Naive thymus-derived CD4-positive, alpha-beta T cell (primary cell): ENCODE measurements at regions not wholly inside any gene's neighbourhood (a gene's known extent, or its start where the extent isn't known, plus 50 kb on each side); places are given as distances from the start of the nearest gene placed in this dataset.

Source experiments
- ATAC-seq: fragments of 150-1000 bp; cut with Tn5 transposase; 2 replicates; pipeline ENCODE4 v1.10.0; 2021; ENCODE audit warnings: mild to moderate bottlenecking, moderate library complexity
- CTCF ChIA-PET: fragments of 350-600 bp; sonication (Branson Sonifier 250); formaldehyde crosslinking; loops from one replicate; lab custom pipeline; 2021; ENCODE audit warnings: antibody characterized with exemption; lab: Charles Lee
- POLR2A ChIA-PET: fragments of 350-600 bp; sonication (Branson Sonifier 250); formaldehyde crosslinking; loops from one replicate; lab custom pipeline; 2021; ENCODE audit warnings: antibody characterized with exemption, inconsistent platforms; lab: Charles Lee
- DNase-seq, 9 donors: peaks; one replicate each; pipeline versions ENCODE4 v3.0.0 to v3.0.0-alpha.2; 2020 to 2022; ENCODE audit warnings: mixed read lengths in 1 of 9
- H3K27ac ChIP-seq: one replicate; pipeline ENCODE4 v1.7.0; 2013; ENCODE audit warnings: mild to moderate bottlenecking, low read depth, low read length, moderate library complexity
- H3K27me3 ChIP-seq, 2 donors: one replicate each; pipeline ENCODE4 v1.7.0; 2013; ENCODE audit warnings: low read length in 2 of 2, mild to moderate bottlenecking in 2 of 2, moderate library complexity in 2 of 2; ENCODE audit not compliant: control insufficient read depth in 2 of 2, insufficient read depth in 2 of 2
- H3K36me3 ChIP-seq, 3 experiments: 1 replicate in 2 of 3; 2 replicates in 1 of 3; pipeline ENCODE4 v1.7.0; 2013; ENCODE audit warnings: low read length in 3 of 3, mild to moderate bottlenecking in 3 of 3, moderate library complexity in 1 of 3; ENCODE audit not compliant: insufficient read depth in 3 of 3, control insufficient read depth in 2 of 3
- H3K4me1 ChIP-seq, 2 donors: one replicate each; pipeline ENCODE4 v1.7.0; 2013; ENCODE audit warnings: low read length in 2 of 2, mild to moderate bottlenecking in 2 of 2, moderate library complexity in 1 of 2; ENCODE audit not compliant: control insufficient read depth in 2 of 2, insufficient read depth in 2 of 2
- H3K4me3 ChIP-seq: 2 replicates; pipeline ENCODE4 v1.7.0; 2013; ENCODE audit warnings: mild to moderate bottlenecking, low read length
- H3K9me3 ChIP-seq, 3 experiments: 1 replicate in 2 of 3; 2 replicates in 1 of 3; pipeline ENCODE4 v1.7.0; 2013; ENCODE audit warnings: low read length in 3 of 3; ENCODE audit not compliant: control insufficient read depth in 2 of 3
- H3K27ac Mint-ChIP-seq, 9 donors: one replicate each; pipeline ENCODE4 v1.8.0; 2020 to 2022; ENCODE audit warnings: mixed read lengths in 9 of 9, mild to moderate bottlenecking in 8 of 9, moderate library complexity in 5 of 9, inconsistent platforms in 2 of 9
- H3K27me3 Mint-ChIP-seq, 5 donors: one replicate each; pipeline ENCODE4 v1.8.0; 2021 to 2022; ENCODE audit warnings: mixed read lengths in 5 of 5, mild to moderate bottlenecking in 1 of 5
- H3K36me3 Mint-ChIP-seq, 5 donors: one replicate each; pipeline ENCODE4 v1.8.0; 2020 to 2022; ENCODE audit warnings: mixed read lengths in 5 of 5, mild to moderate bottlenecking in 3 of 5, inconsistent platforms in 1 of 5
- H3K4me1 Mint-ChIP-seq, 7 donors: one replicate each; pipeline ENCODE4 v1.8.0; 2020 to 2022; ENCODE audit warnings: mixed read lengths in 7 of 7, mild to moderate bottlenecking in 3 of 7, inconsistent platforms in 1 of 7
- H3K4me3 Mint-ChIP-seq, 10 donors: one replicate each; pipeline ENCODE4 v1.8.0; 2020 to 2022; ENCODE audit warnings: mild to moderate bottlenecking in 10 of 10, mixed read lengths in 10 of 10, moderate library complexity in 6 of 10, inconsistent platforms in 2 of 10
- H3K9me3 Mint-ChIP-seq, 11 donors: one replicate each; pipeline ENCODE4 v1.8.0; 2020 to 2022; ENCODE audit warnings: mixed read lengths in 11 of 11, mild to moderate bottlenecking in 4 of 11, inconsistent platforms in 1 of 11, moderate library complexity in 1 of 11
- intact Hi-C, 2 donors: fragments of 100-400 bp; cut with micrococcal nuclease; formaldehyde crosslinking; loops; one replicate each; pipeline ENCODE4 v1.15.1; 2023

DNA sequence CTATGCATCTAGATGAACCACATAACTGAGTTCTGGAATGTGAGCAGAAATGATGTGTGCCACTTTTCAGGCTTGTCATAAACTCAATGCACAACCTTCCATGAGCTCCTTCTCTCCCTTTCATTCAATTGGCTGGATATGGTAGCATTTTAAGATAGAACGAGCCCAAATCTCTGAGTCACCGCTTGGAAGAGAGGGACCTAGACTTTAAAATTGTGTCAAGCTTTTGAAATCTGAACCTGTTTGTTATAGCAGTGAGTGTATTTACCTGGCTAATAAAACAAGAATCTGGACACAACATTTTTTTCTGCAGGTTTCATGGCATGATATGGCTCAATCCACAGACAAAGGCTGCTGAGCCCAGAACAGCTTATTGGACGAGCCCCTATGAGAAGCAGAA lies 297.8 kb upstream of the SPRED2 start:
- no peak for DNase-seq
- Histone ChIP-seq H3K4me3 (no peak overlapping the region), H3K4me1 (no peaks in the 10 kb centered on the region), H3K9me3 (no peaks in the 10 kb centered on the region), H3K27me3 (no peaks in the 10 kb centered on the region), H3K36me3 (no peaks in the 10 kb centered on the region), H3K27ac (no peak overlapping the region)
- intact Hi-C loops = no loop called here
- ChIA-PET CTCF (no interaction called here), POLR2A (no interaction called here)
- Mint-ChIP-seq H3K9me3 (peaks cover 0 to 8% (median 1%) of the 10 kb centered on the region in 11 donors), H3K4me1 (no peaks in the 10 kb centered on the region), H3K27me3 (peaks cover 2 to 19% (median 10%) of the 10 kb centered on the region in 5 donors), H3K4me3 (no peak overlapping the region), H3K27ac (no peak overlapping the region), H3K36me3 (no peaks in the 10 kb centered on the region)
- ATAC-seq = no peak

DNA sequence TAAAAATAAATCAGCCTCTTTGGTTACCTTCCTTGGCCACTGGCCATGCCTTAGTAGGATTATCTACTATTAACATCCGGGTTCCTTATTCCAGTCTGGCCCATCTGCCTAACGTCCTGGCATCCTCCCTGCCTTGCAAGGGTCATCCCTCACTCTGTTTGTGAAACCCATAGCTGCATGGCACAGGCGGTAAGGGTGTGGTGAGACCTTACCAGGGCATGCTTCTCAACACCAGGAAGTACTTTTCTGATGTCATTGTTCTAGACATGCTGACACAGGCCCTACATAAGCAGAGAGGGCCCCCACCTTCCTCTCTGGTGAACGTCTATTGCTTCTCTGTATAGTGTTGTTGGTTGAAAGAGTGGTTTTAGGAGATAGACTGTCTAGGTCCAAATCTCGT lies 296.8 kb upstream of the SPRED2 start:
- H3K27ac ChIP-seq = no peak overlapping the region
- POLR2A ChIA-PET = no interaction called here
- no peak overlapping the region for H3K4me3 Mint-ChIP-seq
- intact Hi-C loops = no loop called here
- peaks cover 0 to 14% (median 8%) of the 10 kb centered on the region in 5 donors for H3K27me3 Mint-ChIP-seq
- ATAC-seq (no peak), DNase-seq (no peak)
- H3K36me3 Mint-ChIP-seq = no peaks in the 10 kb centered on the region
- no peaks in the 10 kb centered on the region for H3K9me3 ChIP-seq
- CTCF ChIA-PET = no interaction called here
- H3K4me1 ChIP-seq = no peaks in the 10 kb centered on the region
- no peak overlapping the region for H3K4me3 ChIP-seq
- no peaks in the 10 kb centered on the region for H3K4me1 Mint-ChIP-seq
- no peaks in the 10 kb centered on the region for H3K36me3 ChIP-seq
- no peak overlapping the region for H3K27ac Mint-ChIP-seq
- no peaks in the 10 kb centered on the region for H3K27me3 ChIP-seq
- peaks cover 0 to 5% (median 0%) of the 10 kb centered on the region in 11 donors for H3K9me3 Mint-ChIP-seq

DNA sequence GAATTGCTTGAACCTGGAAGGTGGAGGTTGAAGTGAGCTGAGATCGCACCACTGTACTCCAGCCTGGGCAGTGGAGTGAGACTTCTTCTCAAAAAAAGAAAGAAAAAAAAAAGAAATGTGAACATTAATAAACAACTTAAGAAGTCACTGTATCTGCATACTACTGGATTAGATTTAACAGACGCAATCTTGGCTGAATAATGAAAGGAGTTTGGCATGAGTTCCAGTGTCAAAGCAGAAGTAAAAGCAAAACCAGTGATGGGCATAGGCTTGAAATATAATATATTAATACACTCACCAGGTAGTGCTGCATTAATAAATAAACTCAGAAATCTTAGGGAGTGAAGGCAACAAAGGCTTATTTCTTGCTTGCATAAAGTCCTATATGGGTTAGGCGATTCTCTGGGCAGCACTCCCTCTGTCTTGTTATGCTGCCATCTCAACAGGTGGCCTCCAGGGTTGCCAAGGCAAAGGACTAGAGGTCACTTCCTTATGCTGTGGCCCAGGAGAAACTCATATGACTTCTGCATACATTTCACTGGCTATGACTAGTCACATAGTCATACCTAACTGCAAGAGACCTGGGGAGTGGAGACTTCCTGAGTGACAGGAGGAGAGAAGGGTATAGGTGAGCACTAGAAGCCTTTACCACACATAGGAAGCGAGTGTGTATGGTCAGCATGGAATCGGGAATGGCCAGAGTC lies 296.2 kb upstream of the SPRED2 start:
- no peaks in the 10 kb centered on the region for H3K27me3 ChIP-seq
- ChIA-PET CTCF (no interaction called here), POLR2A (no interaction called here)
- H3K36me3 ChIP-seq = no peaks in the 10 kb centered on the region
- H3K4me3 ChIP-seq = no peak overlapping the region
- no peak overlapping the region for H3K27ac ChIP-seq
- no peak overlapping the region for H3K27ac Mint-ChIP-seq
- H3K9me3 ChIP-seq = no peaks in the 10 kb centered on the region
- intact Hi-C loops = no loop called here
- H3K4me1 ChIP-seq = no peaks in the 10 kb centered on the region
- H3K4me3 Mint-ChIP-seq = no peak overlapping the region
- H3K4me1 Mint-ChIP-seq = no peaks in the 10 kb centered on the region
- H3K36me3 Mint-ChIP-seq = no peaks in the 10 kb centered on the region
- peaks cover 0 to 5% (median 0%) of the 10 kb centered on the region in 11 donors for H3K9me3 Mint-ChIP-seq
- DNase-seq = no peak
- H3K27me3 Mint-ChIP-seq = peaks cover 0 to 14% (median 5%) of the 10 kb centered on the region in 5 donors
- no peak for ATAC-seq

DNA sequence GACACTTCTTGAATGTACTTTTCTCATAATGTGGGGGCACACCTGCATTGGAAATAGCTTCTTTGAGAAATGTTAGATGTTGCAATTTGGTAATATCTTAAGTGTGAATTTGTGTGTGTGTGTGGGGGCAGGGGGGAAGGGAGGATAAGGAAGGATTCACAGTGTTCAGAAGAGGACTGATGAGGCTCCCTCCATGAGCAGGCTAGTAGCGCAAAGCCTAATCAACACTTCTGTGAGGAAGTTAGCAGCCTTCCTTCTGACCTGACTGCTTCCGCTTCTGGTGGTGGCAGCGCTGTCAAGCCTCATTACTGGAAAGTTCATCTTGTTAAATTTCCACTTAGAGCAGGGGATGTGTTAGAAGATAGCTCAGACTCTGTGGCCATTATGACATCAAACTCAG lies 295.4 kb upstream of the SPRED2 start:
- H3K4me3 ChIP-seq = no peak overlapping the region
- no peaks in the 10 kb centered on the region for H3K27me3 ChIP-seq
- H3K4me3 Mint-ChIP-seq = no peak overlapping the region
- H3K9me3 ChIP-seq = no peaks in the 10 kb centered on the region
- no peak for ATAC-seq
- H3K27me3 Mint-ChIP-seq = peaks cover 0 to 14% (median 5%) of the 10 kb centered on the region in 5 donors
- H3K4me1 Mint-ChIP-seq = no peaks in the 10 kb centered on the region
- no peak overlapping the region for H3K27ac ChIP-seq
- POLR2A ChIA-PET = no interaction called here
- intact Hi-C loops = no loop called here
- peaks cover 0 to 5% (median 0%) of the 10 kb centered on the region in 11 donors for H3K9me3 Mint-ChIP-seq
- no peaks in the 10 kb centered on the region for H3K36me3 Mint-ChIP-seq
- H3K27ac Mint-ChIP-seq = no peak overlapping the region
- H3K4me1 ChIP-seq = no peaks in the 10 kb centered on the region
- H3K36me3 ChIP-seq = no peaks in the 10 kb centered on the region
- CTCF ChIA-PET = no interaction called here
- DNase-seq = no peak

DNA sequence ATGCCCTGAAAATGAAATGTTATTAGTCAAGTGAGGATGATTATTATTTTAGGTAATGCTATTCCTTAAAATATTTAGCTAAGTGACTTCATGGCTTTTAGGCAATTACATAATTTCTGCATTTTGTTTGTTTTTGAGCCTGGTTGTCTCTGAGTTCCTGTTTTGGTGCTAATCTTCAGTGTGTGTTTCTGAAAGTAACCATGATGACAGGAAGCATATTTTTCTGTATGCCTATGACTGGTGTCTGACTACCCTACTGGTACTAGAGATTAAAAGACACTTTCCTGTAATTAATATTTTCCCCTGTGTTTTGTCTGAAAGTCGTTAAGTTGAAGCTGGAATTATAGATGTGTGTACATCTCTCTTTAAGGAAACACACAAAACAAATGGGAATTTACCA lies 295.0 kb upstream of the SPRED2 start:
- Mint-ChIP-seq H3K27me3 (peaks cover 0 to 14% (median 7%) of the 10 kb centered on the region in 5 donors), H3K4me1 (no peaks in the 10 kb centered on the region), H3K4me3 (no peak overlapping the region), H3K9me3 (peaks cover 0 to 5% (median 0%) of the 10 kb centered on the region in 11 donors), H3K36me3 (no peaks in the 10 kb centered on the region), H3K27ac (no peak overlapping the region)
- Histone ChIP-seq H3K4me3 (no peak overlapping the region), H3K36me3 (no peaks in the 10 kb centered on the region), H3K4me1 (no peaks in the 10 kb centered on the region), H3K27ac (no peak overlapping the region), H3K9me3 (no peaks in the 10 kb centered on the region), H3K27me3 (no peaks in the 10 kb centered on the region)
- DNase-seq (no peak), ATAC-seq (no peak)
- CTCF ChIA-PET = no interaction called here
- intact Hi-C loops = no loop called here
- POLR2A ChIA-PET = no interaction called here

DNA sequence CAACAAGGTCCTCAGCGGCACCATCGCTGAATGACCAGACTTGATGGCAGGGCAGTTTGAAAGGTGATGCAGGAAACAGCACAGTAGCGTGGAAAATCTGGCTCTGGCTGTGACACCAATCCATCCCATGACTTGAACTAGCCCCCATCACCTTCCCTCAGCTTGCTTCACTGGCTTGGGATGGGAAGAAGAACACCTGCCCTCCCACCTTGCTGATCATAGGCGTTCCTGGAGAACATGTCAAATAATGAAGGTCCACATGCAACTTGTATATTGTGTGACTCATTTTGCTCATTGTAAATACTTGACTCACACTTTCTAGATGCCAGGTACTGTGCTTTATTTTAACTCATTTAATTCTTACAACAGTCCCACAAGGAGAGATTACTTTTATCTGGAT lies 292.4 kb upstream of the SPRED2 start:
- H3K27ac Mint-ChIP-seq = no peak overlapping the region
- DNase-seq = no peak
- no peak for ATAC-seq
- no peaks in the 10 kb centered on the region for H3K36me3 Mint-ChIP-seq
- no peaks in the 10 kb centered on the region for H3K4me1 ChIP-seq
- H3K9me3 Mint-ChIP-seq = peaks cover 0 to 5% (median 0%) of the 10 kb centered on the region in 11 donors
- POLR2A ChIA-PET = no interaction called here
- intact Hi-C loops = no loop called here
- no peak overlapping the region for H3K4me3 Mint-ChIP-seq
- no peaks in the 10 kb centered on the region for H3K36me3 ChIP-seq
- H3K9me3 ChIP-seq = no peaks in the 10 kb centered on the region
- CTCF ChIA-PET = no interaction called here
- H3K27me3 ChIP-seq = no peaks in the 10 kb centered on the region
- no peaks in the 10 kb centered on the region for H3K4me1 Mint-ChIP-seq
- H3K27me3 Mint-ChIP-seq = peaks cover 0 to 23% (median 18%) of the 10 kb centered on the region in 5 donors
- no peak overlapping the region for H3K4me3 ChIP-seq
- no peak overlapping the region for H3K27ac ChIP-seq

DNA sequence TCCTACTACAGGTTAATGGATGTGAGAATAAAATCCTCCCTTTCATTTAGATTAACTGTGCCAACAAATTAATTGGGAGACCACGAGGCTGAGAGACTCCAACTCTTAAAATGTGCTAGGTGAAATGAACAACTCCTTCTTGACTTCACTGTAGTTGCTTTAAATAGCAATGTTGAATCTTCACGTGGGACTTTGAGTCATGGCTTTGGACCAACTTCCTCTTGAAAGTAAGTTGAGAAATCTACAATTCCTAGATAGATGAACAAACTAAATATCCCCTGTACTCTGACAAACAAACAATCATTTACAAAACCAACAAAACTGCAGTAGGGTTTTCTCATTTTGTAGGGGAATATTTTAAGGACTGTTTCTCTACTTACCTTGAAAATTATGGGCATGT lies 291.9 kb upstream of the SPRED2 start:
- ATAC-seq (no peak), DNase-seq (no peak)
- Mint-ChIP-seq H3K4me1 (no peaks in the 10 kb centered on the region), H3K27ac (no peak overlapping the region), H3K36me3 (no peaks in the 10 kb centered on the region), H3K27me3 (peaks cover 0 to 20% (median 18%) of the 10 kb centered on the region in 5 donors), H3K4me3 (no peak overlapping the region), H3K9me3 (peaks cover 0 to 5% (median 0%) of the 10 kb centered on the region in 11 donors)
- CTCF ChIA-PET = no interaction called here
- Histone ChIP-seq H3K27ac (no peak overlapping the region), H3K27me3 (no peaks in the 10 kb centered on the region), H3K4me3 (no peak overlapping the region), H3K4me1 (no peaks in the 10 kb centered on the region), H3K9me3 (no peaks in the 10 kb centered on the region), H3K36me3 (no peaks in the 10 kb centered on the region)
- POLR2A ChIA-PET = no interaction called here
- intact Hi-C loops = no loop called here
